ENCODE measurements at regions not wholly inside any gene's neighbourhood (a gene's known extent, or its start where the extent isn't known, plus 50 kb on each side); places are given as distances from the start of the nearest gene placed in this dataset.

- H3K9me3 ChIP-seq = no peaks in the 10 kb centered on the region
- ATAC-seq (no peak), DNase-seq (no peak)
- H3K36me3 ChIP-seq (replicated peaks in 1 of 2; ENCODE audit: insufficient read depth in 1 of 2, low read depth in 2 of 2) = no peaks in the 10 kb centered on the region
- H3K27me3 ChIP-seq = no peaks in the 10 kb centered on the region
- no peaks in the 10 kb centered on the region for H3K4me1 ChIP-seq
- H3K4me3 ChIP-seq = no peak overlapping the region
- TF ChIP-seq POLR2A (IDR thresholded peaks at IDR 0.05) (no peak), CTCF (IDR thresholded peaks at IDR 0.05) (no peak)
- WGBS, 2 donors = 73 to 75% methylated on average over 2 of the region's 2 CpGs
- intact Hi-C loops (cut with DNase I) = no loop called here
- H3K27ac ChIP-seq = no peak overlapping the region
Measured at GRCh38 chr9:16951502-16951901, 81.0 kb upstream of the BNC2 start.

DNA sequence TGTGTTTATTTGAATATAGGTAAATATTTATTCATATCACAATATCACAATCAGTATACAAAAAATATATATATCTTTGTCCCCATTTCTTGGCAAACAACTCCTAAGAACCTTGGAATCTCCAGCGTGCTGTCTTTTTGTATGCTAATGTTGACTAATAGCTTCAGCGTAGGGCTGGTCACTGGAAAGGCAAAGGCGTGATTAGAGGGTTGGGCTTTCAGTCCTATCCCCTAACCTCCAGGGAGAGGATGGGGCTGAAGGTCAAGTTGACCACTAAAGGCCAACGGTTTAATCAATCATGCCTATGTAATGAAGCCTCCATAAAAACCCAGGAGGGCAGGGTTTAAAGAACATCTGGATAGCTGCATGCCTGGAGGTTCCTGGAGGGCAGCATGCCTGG is 79.6 kb upstream of the BNC2 start:
- Histone ChIP-seq H3K4me3 (no peak overlapping the region), H3K36me3 (replicated peaks in 1 of 2; ENCODE audit: insufficient read depth in 1 of 2, low read depth in 2 of 2) (no peaks in the 10 kb centered on the region), H3K27me3 (no peaks in the 10 kb centered on the region), H3K4me1 (no peaks in the 10 kb centered on the region), H3K27ac (no peak overlapping the region), H3K9me3 (no peaks in the 10 kb centered on the region)
- TF ChIP-seq POLR2A (IDR thresholded peaks at IDR 0.05) (no peak), CTCF (IDR thresholded peaks at IDR 0.05) (no peak)
- ATAC-seq (no peak), DNase-seq (no peak)
- 25 to 29% methylated on average over 4 of the region's 4 CpGs for WGBS, 2 donors
- intact Hi-C loops (cut with DNase I) = no loop called here

GRCh38 chr9:16930578-16930977 is 60.1 kb upstream of the BNC2 start:
- Histone ChIP-seq H3K4me3 (no peak overlapping the region), H3K27me3 (no peaks in the 10 kb centered on the region), H3K36me3 (replicated peaks in 1 of 2; ENCODE audit: insufficient read depth in 1 of 2, low read depth in 2 of 2) (no peaks in the 10 kb centered on the region), H3K9me3 (no peaks in the 10 kb centered on the region), H3K27ac (no peak overlapping the region), H3K4me1 (no peaks in the 10 kb centered on the region)
- ATAC-seq = no peak
- no peak for TF ChIP-seq CTCF (IDR thresholded peaks at IDR 0.05)
- no peak for TF ChIP-seq POLR2A (IDR thresholded peaks at IDR 0.05)
- WGBS, 2 donors = 71 to 84% methylated on average over 2 of the region's 2 CpGs
- intact Hi-C loops (cut with DNase I) = no loop called here
- no peak for DNase-seq

GRCh38 chr9:16928179-16928945 is 57.9 kb upstream of the BNC2 start:
- intact Hi-C loops (cut with DNase I) = no loop called here
- DNase-seq = no peak
- Histone ChIP-seq H3K4me3 (no peak overlapping the region), H3K36me3 (replicated peaks in 1 of 2; ENCODE audit: insufficient read depth in 1 of 2, low read depth in 2 of 2) (no peaks in the 10 kb centered on the region), H3K27me3 (no peaks in the 10 kb centered on the region), H3K27ac (no peak overlapping the region), H3K4me1 (no peaks in the 10 kb centered on the region), H3K9me3 (no peaks in the 10 kb centered on the region)
- 55 to 73% methylated on average over 5 of the region's 5 CpGs for WGBS, 2 donors
- TF ChIP-seq POLR2A (IDR thresholded peaks at IDR 0.05) (no peak), CTCF (IDR thresholded peaks at IDR 0.05) (no peak)
- no peak for ATAC-seq

- WGBS, 2 donors = 67 to 79% methylated on average over 1 of the region's 1 CpG
- H3K36me3 ChIP-seq (replicated peaks in 1 of 2; ENCODE audit: insufficient read depth in 1 of 2, low read depth in 2 of 2) = no peaks in the 10 kb centered on the region
- DNase-seq (no peak), ATAC-seq (no peak)
- no peaks in the 10 kb centered on the region for H3K9me3 ChIP-seq
- H3K27me3 ChIP-seq = no peaks in the 10 kb centered on the region
- TF ChIP-seq CTCF (IDR thresholded peaks at IDR 0.05) (no peak), POLR2A (IDR thresholded peaks at IDR 0.05) (no peak)
- no peaks in the 10 kb centered on the region for H3K4me1 ChIP-seq
- no peak overlapping the region for H3K4me3 ChIP-seq
- no peak overlapping the region for H3K27ac ChIP-seq
- intact Hi-C loops (cut with DNase I) = no loop called here
Measured at GRCh38 chr9:16925426-16925825, 55.0 kb upstream of the BNC2 start.
